WERI-Rb-1 (cell line): ENCODE measurements at regions not wholly inside any gene's neighbourhood (a gene's known extent, or its start where the extent isn't known, plus 50 kb on each side); places are given as distances from the start of the nearest gene placed in this dataset.

Experiments
- DNase-seq: peaks from one replicate; pipeline ENCODE4 v3.0.0-alpha.2; 2020
- H3K27ac ChIP-seq: fragments of 250-450 bp; sonication (Bioruptor Pico); 2 replicates; pipeline ENCODE4 v1.5.1; 2020; ENCODE audit warnings: mild to moderate bottlenecking, moderate library complexity
- H3K27me3 ChIP-seq: fragments of 250-450 bp; sonication (Bioruptor Pico); 2 replicates; pipeline ENCODE4 v1.5.1; 2021; ENCODE audit warnings: mild to moderate bottlenecking, low read depth, moderate library complexity; ENCODE audit not compliant: insufficient read depth, severe bottlenecking
- H3K36me3 ChIP-seq: fragments of 250-450 bp; sonication (Bioruptor Pico); 2 replicates; pipeline ENCODE4 v1.5.1; 2020; ENCODE audit warnings: mild to moderate bottlenecking, moderate library complexity
- H3K4me3 ChIP-seq: 2 replicates; pipeline ENCODE4 v1.5.1; 2011; ENCODE audit warnings: low read depth, mild to moderate bottlenecking, control low read depth, low read length
- H3K9me3 ChIP-seq: fragments of 250-450 bp; sonication (Bioruptor Pico); 2 replicates; pipeline ENCODE4 v1.5.1; 2021; ENCODE audit warnings: mild to moderate bottlenecking, moderate library complexity; ENCODE audit not compliant: severe bottlenecking
- TF ChIP-seq, protein P1 (sequence below): IDR thresholded peaks from 2 replicates; pipeline ENCODE4 v1.5.1; 2011; ENCODE audit warnings: low read depth, mild to moderate bottlenecking, control low read depth, inconsistent platforms, low read length

DNA sequence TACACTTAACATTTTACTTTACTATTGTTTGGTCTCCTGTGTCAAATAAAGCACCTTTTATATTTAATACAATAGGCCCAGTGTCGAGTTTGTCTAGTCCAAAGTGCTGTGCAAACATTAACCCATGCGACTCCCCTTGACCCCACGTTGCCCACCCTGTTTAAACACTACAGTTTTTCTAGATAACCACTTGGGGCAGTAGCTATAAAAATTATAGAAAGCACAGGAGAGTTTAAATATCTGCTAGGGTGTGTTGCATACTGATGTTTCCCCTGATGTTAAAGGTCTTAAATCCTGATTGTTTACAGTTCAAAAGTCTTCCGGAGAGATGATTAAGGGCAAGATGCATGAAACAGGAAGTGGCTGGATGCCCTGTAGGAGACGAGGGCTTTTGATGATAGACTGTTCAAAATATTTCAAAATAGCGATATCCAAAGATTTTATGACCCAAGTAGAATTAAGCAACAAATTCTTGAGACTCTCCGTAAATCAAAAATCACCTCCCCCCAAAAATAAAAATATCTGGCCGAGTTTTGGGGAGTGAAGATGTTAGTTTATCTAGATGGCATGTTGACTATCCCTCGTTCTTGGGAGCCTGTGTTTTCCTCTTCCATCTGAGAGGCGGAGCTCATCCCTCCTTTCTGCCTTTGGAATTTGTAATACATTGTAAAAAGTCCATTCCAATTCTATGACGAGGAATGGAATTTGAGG is 167.1 kb downstream of the FGF9 start:
- TF ChIP-seq, protein P1, sequence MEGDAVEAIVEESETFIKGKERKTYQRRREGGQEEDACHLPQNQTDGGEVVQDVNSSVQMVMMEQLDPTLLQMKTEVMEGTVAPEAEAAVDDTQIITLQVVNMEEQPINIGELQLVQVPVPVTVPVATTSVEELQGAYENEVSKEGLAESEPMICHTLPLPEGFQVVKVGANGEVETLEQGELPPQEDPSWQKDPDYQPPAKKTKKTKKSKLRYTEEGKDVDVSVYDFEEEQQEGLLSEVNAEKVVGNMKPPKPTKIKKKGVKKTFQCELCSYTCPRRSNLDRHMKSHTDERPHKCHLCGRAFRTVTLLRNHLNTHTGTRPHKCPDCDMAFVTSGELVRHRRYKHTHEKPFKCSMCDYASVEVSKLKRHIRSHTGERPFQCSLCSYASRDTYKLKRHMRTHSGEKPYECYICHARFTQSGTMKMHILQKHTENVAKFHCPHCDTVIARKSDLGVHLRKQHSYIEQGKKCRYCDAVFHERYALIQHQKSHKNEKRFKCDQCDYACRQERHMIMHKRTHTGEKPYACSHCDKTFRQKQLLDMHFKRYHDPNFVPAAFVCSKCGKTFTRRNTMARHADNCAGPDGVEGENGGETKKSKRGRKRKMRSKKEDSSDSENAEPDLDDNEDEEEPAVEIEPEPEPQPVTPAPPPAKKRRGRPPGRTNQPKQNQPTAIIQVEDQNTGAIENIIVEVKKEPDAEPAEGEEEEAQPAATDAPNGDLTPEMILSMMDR = no peak
- DNase-seq = no peak
- H3K4me3 ChIP-seq = no peak overlapping the region
- peaks cover 94% of the 10 kb centered on the region for H3K27me3 ChIP-seq
- H3K9me3 ChIP-seq = peaks cover 3% of the 10 kb centered on the region
- no peaks in the 10 kb centered on the region for H3K36me3 ChIP-seq
- no peak overlapping the region for H3K27ac ChIP-seq

DNA sequence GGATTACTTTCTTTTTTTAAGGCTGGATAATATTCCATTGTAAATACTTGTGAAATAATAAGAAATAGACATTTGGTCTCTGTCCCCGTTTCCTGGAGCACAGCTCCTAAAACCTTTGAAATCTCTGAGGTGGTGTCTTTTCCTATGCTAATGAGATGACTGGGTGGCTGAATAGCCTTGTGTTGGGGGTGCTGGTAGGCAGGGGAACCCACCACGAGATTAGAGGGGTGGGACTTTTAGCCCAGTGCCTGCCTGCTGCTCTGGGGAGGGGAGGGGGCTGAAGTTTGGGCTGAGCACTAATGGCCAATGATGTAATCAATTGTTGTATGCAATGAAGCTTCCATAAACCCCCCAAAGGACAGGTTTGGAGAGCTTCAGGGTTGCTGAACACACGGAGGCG is 175.7 kb downstream of the FGF9 start:
- Histone ChIP-seq H3K9me3 (peaks cover 6% of the 10 kb centered on the region), H3K36me3 (no peaks in the 10 kb centered on the region), H3K27ac (no peak overlapping the region), H3K27me3 (peaks cover 93% of the 10 kb centered on the region), H3K4me3 (no peak overlapping the region)
- DNase-seq = no peak
- TF ChIP-seq, protein P1 = no peak

DNA sequence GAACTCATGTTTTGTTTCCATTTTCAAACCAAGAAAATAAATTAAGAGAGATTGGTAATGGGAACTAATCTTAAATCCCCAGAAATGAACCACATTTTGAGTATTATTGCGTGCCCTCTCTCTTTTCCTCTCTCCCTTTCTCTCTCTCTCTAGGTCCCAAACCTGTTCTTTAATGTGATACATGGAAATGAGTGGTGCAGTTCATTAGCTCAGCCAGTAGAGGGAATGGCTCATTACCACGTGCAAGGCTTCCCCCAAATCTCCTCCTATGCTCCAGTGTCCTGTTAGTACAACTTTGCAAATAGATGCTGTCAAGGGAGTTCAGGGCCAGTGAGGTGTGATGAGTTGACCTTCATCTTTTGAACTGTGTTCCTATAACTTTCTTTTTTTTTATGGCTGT is 178.4 kb downstream of the FGF9 start:
- Histone ChIP-seq H3K9me3 (peaks cover 6% of the 10 kb centered on the region), H3K27ac (no peak overlapping the region), H3K36me3 (no peaks in the 10 kb centered on the region), H3K27me3 (peaks cover 100% of the 10 kb centered on the region), H3K4me3 (no peak overlapping the region)
- TF ChIP-seq, protein P1 = peak; percentile 63
- DNase-seq = no peak

DNA sequence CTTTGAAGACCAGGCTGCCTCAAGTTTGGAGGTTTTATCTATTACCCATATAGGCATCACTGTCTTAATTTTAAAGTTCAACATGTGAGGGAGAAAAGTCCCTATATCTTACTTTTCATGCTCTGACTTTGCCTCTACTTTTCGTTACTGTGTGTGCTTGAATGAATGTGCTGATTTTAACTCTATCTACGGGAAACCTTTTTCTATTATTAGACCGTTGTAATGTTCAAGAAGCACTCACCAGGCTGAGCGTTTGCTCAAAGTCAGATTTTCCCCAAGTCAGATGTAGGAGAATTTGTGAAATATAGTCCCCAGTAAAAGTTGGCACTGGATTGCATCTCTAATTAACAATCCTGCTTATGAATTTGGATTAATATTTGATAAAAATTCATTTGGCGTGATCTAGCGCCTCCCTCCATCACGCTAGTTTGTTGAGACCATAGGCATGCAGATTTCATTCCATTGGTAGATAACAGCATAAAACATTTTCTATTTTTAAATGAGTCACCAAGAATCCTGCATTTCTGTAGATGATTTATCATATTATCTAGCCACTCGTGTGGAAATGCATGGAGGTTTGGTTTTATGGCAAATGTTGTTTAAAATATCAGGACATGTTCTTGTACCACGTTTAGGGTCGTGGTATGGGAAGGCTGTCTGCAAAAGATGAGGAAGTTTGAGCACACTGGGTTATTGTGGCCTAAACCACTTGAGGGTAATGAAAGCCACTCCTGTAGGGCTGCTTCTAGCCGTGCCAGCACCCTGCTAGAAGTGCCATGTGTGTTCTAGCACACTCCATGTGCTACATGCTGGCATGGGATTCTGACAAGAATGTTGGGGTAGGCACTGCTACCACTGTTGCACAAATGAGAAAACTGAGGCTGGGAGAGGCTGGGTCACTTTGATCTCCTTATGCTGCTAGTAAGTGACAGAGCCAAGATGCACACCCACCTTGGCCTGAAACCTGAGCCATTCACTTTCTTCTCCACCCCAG is 179.4 kb downstream of the FGF9 start:
- DNase-seq = no peak

DNA sequence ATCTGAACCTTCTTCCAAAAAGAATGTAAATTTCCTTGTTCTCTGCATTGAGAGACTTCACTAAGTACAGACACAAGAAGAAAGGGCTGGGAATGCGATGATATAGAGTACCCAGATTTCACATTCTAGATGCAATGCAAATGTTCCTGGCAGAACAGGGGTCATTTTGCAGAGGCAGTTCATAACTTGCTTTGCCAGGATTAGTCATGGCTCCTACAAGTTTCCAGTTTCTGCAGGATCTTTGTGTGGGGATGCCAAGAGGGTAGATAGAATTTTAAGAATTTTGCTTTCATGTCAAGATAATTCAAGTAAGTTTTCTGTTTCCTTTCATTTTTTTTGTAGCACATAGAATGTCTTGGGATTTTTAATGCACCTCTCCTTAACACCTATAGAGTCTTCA is 181.2 kb downstream of the FGF9 start:
- Histone ChIP-seq H3K36me3 (no peaks in the 10 kb centered on the region), H3K4me3 (no peak overlapping the region), H3K9me3 (no peaks in the 10 kb centered on the region), H3K27me3 (peaks cover 78% of the 10 kb centered on the region), H3K27ac (no peak overlapping the region)
- no peak for DNase-seq
- TF ChIP-seq, protein P1 = no peak

More for the DNA sequence above, 179.4 kb downstream of the FGF9 start:
- no peaks in the 10 kb centered on the region for H3K36me3 ChIP-seq
- H3K27ac ChIP-seq = no peak overlapping the region
- no peaks in the 10 kb centered on the region for H3K9me3 ChIP-seq
- peaks cover 95% of the 10 kb centered on the region for H3K27me3 ChIP-seq
- TF ChIP-seq, protein P1 = no peak
- H3K4me3 ChIP-seq = no peak overlapping the region
